ENCODE measurements at regions not wholly inside any gene's neighbourhood (a gene's known extent, or its start where the extent isn't known, plus 50 kb on each side); places are given as distances from the start of the nearest gene placed in this dataset.

GRCh38 chr7:110337646-110338045, 753.3 kb upstream of the LRRN3 start:
- DNase-seq, result no peak

GRCh38 chr7:110347081-110347480, 743.8 kb upstream of the LRRN3 start:
- DNase-seq, result no peak

- no peak for DNase-seq
These were observed 734.5 kb upstream of the LRRN3 start for GRCh38 chr7:110356438-110356837.

GRCh38 chr7:110358028-110358427, 732.9 kb upstream of the LRRN3 start:
- no peak for DNase-seq

- DNase-seq, result no peak
These were observed 719.2 kb upstream of the LRRN3 start for GRCh38 chr7:110371709-110372108.

- DNase-seq, result no peak
These were observed 718.2 kb upstream of the LRRN3 start for GRCh38 chr7:110372685-110373084.

- no peak for DNase-seq
These were observed 717.5 kb upstream of the LRRN3 start for GRCh38 chr7:110373416-110373815.

- no peak for DNase-seq
These were observed 717.1 kb upstream of the LRRN3 start for GRCh38 chr7:110373859-110374258.

- no peak for DNase-seq
These were observed 715.9 kb upstream of the LRRN3 start for GRCh38 chr7:110375068-110375467.

- DNase-seq, result no peak
These were observed 708.2 kb upstream of the LRRN3 start for GRCh38 chr7:110382736-110383135.

GRCh38 chr7:110386006-110386405, 704.9 kb upstream of the LRRN3 start:
- no peak for DNase-seq

GRCh38 chr7:110386913-110387312, 704.0 kb upstream of the LRRN3 start:
- no peak for DNase-seq

GRCh38 chr7:110387689-110388088, 703.2 kb upstream of the LRRN3 start:
- DNase-seq, result no peak

- no peak for DNase-seq
These were observed 702.5 kb upstream of the LRRN3 start for GRCh38 chr7:110388457-110388856.

- no peak for DNase-seq
These were observed 694.9 kb upstream of the LRRN3 start for GRCh38 chr7:110396021-110396420.

- DNase-seq, result no peak
These were observed 692.8 kb upstream of the LRRN3 start for GRCh38 chr7:110397927-110398660.

- no peak for DNase-seq
These were observed 691.5 kb upstream of the LRRN3 start for GRCh38 chr7:110399421-110399820.

- DNase-seq, result no peak
These were observed 690.5 kb upstream of the LRRN3 start for GRCh38 chr7:110400411-110400810.

GRCh38 chr7:110407242-110407641, 683.7 kb upstream of the LRRN3 start:
- DNase-seq, result no peak

- no peak for DNase-seq
These were observed 683.2 kb upstream of the LRRN3 start for GRCh38 chr7:110407706-110408105.

- DNase-seq, result no peak
These were observed 678.3 kb upstream of the LRRN3 start for GRCh38 chr7:110412614-110413013.

- no peak for DNase-seq
These were observed 677.9 kb upstream of the LRRN3 start for GRCh38 chr7:110413038-110413437.

- no peak for DNase-seq
These were observed 673.3 kb upstream of the LRRN3 start for GRCh38 chr7:110417611-110418010.

- no peak for DNase-seq
These were observed 672.2 kb upstream of the LRRN3 start for GRCh38 chr7:110418659-110419280.

- no peak for DNase-seq
These were observed 670.1 kb upstream of the LRRN3 start for GRCh38 chr7:110420788-110421187.

Data from DMS153 (cell line).